ENCODE measurements at regions not wholly inside any gene's neighbourhood (a gene's known extent, or its start where the extent isn't known, plus 50 kb on each side); places are given as distances from the start of the nearest gene placed in this dataset.

DNA sequence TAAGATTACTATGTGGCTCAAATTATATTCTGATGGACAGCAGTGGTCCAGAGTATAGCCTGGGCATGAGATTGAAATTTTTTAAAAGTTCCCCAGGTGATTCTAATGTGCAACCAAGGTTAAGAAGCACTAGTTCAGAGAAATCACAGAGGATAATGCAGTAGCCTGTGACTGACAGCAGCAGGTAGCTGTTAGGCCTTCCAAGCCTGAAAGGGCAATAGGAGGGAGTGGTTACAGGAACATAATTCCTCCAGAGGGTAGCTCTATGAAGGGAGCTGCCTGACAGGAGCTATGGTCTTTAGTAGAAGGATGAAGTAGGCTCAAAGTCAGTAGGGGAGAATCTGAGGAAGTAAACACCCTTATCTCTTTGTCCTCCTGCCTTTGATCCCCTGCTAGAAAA lies 342.9 kb upstream of the PPP2R3A start:
- TF ChIP-seq CTCF (conservative IDR thresholded peaks at IDR 0.05; ENCODE audit: low read depth, low read length) (no peak), POLR2A (IDR thresholded peaks at IDR 0.05; ENCODE audit: low read depth, low read length) (no peak), CEBPB (IDR thresholded peaks at IDR 0.05; ENCODE audit: low read depth, low read length) (no peak), RCOR1 (IDR thresholded peaks at IDR 0.05; ENCODE audit: insufficient replicate concordance, low read length) (no peak), BHLHE40 (IDR thresholded peaks at IDR 0.05; ENCODE audit: low read depth, low read length) (no peak), CHD1 (IDR thresholded peaks at IDR 0.05; ENCODE audit: low read depth, low read length) (no peak), FOS (IDR thresholded peaks at IDR 0.05; ENCODE audit: low read depth, low read length) (no peak), RAD21 (IDR thresholded peaks at IDR 0.05; ENCODE audit: low read length) (no peak), MXI1 (IDR thresholded peaks at IDR 0.05; ENCODE audit: borderline replicate concordance, low read depth, low read length) (no peak)
